DND-41 (cell line): ENCODE measurements at regions not wholly inside any gene's neighbourhood (a gene's known extent, or its start where the extent isn't known, plus 50 kb on each side); places are given as distances from the start of the nearest gene placed in this dataset.

ENCODE experiments used
- CTCF ChIP-seq: IDR thresholded peaks from 2 replicates; pipeline ENCODE4 v1.5.1; 2012; ENCODE audit warnings: borderline replicate concordance, low read length, moderate library complexity, mild to moderate bottlenecking; ENCODE audit not compliant: poor library complexity, severe bottlenecking; ENCODE audit errors: extremely low read depth
- EZH2 ChIP-seq: IDR thresholded peaks from 3 replicates; pipeline ENCODE4 v1.6.1; 2012; ENCODE audit warnings: borderline replicate concordance, low read depth, mild to moderate bottlenecking, moderate library complexity, low read length, inconsistent platforms; ENCODE audit not compliant: severe bottlenecking

- TF ChIP-seq CTCF (no peak), EZH2 (no peak)
Observed at GRCh38 chr6:137754366-137754765, 112.7 kb upstream of the TNFAIP3 start.
